ENCODE measurements at regions not wholly inside any gene's neighbourhood (a gene's known extent, or its start where the extent isn't known, plus 50 kb on each side); places are given as distances from the start of the nearest gene placed in this dataset.

DNA sequence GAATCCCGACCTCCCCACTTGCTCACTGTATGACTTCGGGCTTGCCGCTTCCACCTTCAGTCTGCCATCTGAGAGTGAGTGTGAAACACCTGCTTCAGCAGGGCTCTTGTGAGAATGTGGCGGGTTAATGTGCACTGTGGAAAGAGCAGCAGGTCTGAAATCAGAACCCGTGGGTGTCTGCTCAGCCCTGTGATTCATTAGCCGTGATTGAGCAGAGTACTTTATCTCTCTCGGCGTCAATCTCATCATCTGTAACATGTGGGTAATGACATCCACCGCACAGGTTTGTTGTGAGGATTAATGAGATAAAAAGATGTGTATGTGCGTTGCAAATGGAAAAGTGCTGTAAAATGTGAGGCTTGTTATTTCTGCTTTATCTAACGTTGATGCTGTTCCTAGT, 128.6 kb downstream of the LRATD1 start:
- Histone ChIP-seq H3K9me3 (no peaks in the 10 kb centered on the region), H3K4me1 (ENCODE audit: low read depth) (no peaks in the 10 kb centered on the region), H3K4me3 (no peak overlapping the region), H3K36me3 (ENCODE audit: low read depth) (no peaks in the 10 kb centered on the region)
- intact Hi-C loops (cut with DNase I, micrococcal nuclease) = no loop called here
- no peak for TF ChIP-seq CTCF (IDR thresholded peaks at IDR 0.05)
- DNase-seq = no peak
- ATAC-seq = no peak

- intact Hi-C loops (cut with DNase I, micrococcal nuclease) = no loop called here
- H3K36me3 ChIP-seq (ENCODE audit: low read depth) = no peaks in the 10 kb centered on the region
- no peaks in the 10 kb centered on the region for H3K9me3 ChIP-seq
- TF ChIP-seq CTCF (IDR thresholded peaks at IDR 0.05) = no peak
- H3K4me1 ChIP-seq (ENCODE audit: low read depth) = no peaks in the 10 kb centered on the region
- no peak overlapping the region for H3K4me3 ChIP-seq
- ATAC-seq (no peak), DNase-seq (no peak)
Measured at GRCh38 chr2:14773696-14774095, 141.2 kb downstream of the LRATD1 start.

- Histone ChIP-seq H3K9me3 (no peaks in the 10 kb centered on the region), H3K4me1 (ENCODE audit: low read depth) (no peaks in the 10 kb centered on the region), H3K4me3 (no peak overlapping the region), H3K36me3 (ENCODE audit: low read depth) (no peaks in the 10 kb centered on the region)
- DNase-seq = no peak
- no peak for TF ChIP-seq CTCF (IDR thresholded peaks at IDR 0.05)
- intact Hi-C loops (cut with DNase I, micrococcal nuclease) = no loop called here
- no peak for ATAC-seq
Measured at GRCh38 chr2:14774436-14774968, 142.0 kb downstream of the LRATD1 start.

DNA sequence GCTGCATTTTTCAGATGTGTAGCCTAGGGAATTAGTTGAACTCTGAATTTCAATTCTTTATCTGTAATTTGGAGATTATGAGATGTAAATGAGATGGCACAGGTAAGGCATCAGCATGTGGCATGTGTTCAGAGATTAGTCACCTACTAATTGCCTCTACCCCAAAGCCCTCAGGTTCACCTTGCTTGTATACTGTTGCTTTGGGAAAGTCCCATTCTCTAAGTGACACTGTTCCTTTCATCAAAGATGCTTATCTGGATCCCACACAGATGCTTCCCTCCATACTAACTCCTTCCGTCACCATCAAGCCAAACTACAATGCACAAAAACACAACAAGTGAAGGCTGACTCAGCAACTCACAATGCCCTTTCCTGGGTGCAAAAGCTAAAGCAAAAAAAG, 143.7 kb downstream of the LRATD1 start:
- H3K4me3 ChIP-seq = no peak overlapping the region
- intact Hi-C loops (cut with DNase I, micrococcal nuclease) = no loop called here
- ATAC-seq = no peak
- no peaks in the 10 kb centered on the region for H3K36me3 ChIP-seq (ENCODE audit: low read depth)
- TF ChIP-seq CTCF (IDR thresholded peaks at IDR 0.05) = no peak
- no peaks in the 10 kb centered on the region for H3K9me3 ChIP-seq
- H3K4me1 ChIP-seq (ENCODE audit: low read depth) = no peaks in the 10 kb centered on the region
- no peak for DNase-seq

DNA sequence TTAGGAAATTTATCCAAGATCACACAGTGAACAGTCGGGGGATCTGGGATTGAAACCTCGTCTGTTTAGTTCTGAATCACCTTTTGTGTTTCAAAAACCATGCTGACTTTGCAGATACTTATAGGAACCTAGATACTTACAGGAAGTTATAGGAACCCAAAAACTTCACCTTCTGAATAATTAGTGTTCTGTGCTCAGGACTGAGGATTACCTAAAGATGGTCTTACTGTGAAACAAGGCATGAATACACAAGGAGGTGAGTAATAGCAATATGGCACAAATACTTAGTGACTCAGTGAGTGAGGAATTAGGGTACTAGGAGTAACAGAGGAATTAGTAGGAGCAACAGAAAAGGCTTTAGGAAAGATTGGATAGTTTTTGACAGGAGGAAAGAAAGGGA, 145.5 kb downstream of the LRATD1 start:
- no peak for TF ChIP-seq CTCF (IDR thresholded peaks at IDR 0.05)
- Histone ChIP-seq H3K4me1 (ENCODE audit: low read depth) (no peaks in the 10 kb centered on the region), H3K9me3 (no peaks in the 10 kb centered on the region), H3K4me3 (no peak overlapping the region), H3K36me3 (ENCODE audit: low read depth) (no peaks in the 10 kb centered on the region)
- no peak for ATAC-seq
- DNase-seq = no peak
- intact Hi-C loops (cut with DNase I, micrococcal nuclease) = no loop called here

DNA sequence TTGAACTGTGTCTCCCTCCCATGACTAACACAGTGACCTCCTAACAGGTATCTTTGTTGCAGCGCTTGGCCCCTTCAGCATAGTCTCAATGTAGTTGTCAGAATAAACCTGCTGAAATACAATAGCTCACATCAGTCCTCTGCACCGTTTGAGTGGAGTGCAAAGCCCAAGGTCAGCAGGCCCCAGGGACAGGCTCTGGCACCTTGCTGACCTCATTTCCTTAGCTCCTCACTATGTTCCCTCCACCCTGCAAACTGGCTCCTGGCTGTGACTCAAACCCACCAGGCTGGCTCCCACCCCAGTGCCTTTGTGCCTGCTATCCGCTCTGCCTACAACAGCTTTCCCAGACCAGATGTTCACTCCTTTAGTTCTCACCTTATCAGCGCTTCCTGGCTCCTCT, 146.7 kb downstream of the LRATD1 start:
- TF ChIP-seq CTCF (IDR thresholded peaks at IDR 0.05) = no peak
- DNase-seq = no peak
- H3K9me3 ChIP-seq = no peaks in the 10 kb centered on the region
- H3K4me3 ChIP-seq = no peak overlapping the region
- intact Hi-C loops (cut with DNase I, micrococcal nuclease) = no loop called here
- no peak for ATAC-seq
- H3K4me1 ChIP-seq (ENCODE audit: low read depth) = no peaks in the 10 kb centered on the region
- no peaks in the 10 kb centered on the region for H3K36me3 ChIP-seq (ENCODE audit: low read depth)

Data from mucosa of descending colon (tissue), 3 donors.